Uterus (tissue), 2 donors: ENCODE measurements at regions not wholly inside any gene's neighbourhood (a gene's known extent, or its start where the extent isn't known, plus 50 kb on each side); places are given as distances from the start of the nearest gene placed in this dataset.

Experiments
- POLR2A ChIP-seq, 2 donors: fragments of 450-650 bp; IDR thresholded peaks; one replicate each; pipeline ENCODE4 v1.6.1; 2016; ENCODE audit warnings: antibody characterized with exemption in 2 of 2, mild to moderate bottlenecking in 1 of 2, moderate library complexity in 1 of 2
- TF ChIP-seq, protein P1 (sequence below), 4 experiments: fragments of 200-600 bp in 2 of 4; fragments of 450-650 bp in 2 of 4; sonication (generic) in 2 of 4; IDR thresholded peaks; one replicate each; pipeline ENCODE4 v1.5.1; 2016 to 2019; ENCODE audit warnings: antibody characterized with exemption in 4 of 4, mild to moderate bottlenecking in 2 of 4, moderate library complexity in 1 of 4

DNA sequence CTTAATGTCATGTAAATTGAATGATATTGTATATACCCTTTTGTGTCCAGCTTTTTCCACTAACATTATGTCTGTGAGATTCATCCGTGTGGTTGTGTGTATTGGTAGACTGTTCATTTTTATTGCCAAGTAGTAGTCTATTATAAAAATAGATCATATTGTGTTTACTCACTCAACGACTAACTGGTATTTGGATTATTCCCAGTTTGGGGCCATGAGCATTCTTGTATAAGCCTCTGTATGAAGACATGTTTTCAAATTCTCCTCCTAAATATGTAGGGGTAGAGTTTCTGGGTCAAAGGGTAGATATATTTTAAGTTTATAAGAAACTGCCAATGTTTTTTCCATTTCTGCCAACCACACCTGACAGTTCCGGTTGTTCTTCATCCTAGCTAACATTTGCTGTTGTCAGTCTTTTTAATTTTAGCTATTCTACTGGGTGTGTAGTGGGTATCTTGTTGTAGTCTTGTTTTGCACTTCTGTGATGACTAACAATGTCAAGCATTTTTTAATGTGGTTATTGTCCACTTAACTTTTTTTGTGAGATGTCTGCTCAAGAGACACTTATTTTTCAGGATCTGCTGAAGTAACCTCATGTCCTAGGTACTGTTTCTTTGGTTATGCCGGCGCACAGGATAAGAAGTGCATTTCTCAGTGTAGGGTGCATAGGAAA lies 93.2 kb downstream of the DACT1 start:
- TF ChIP-seq, protein P1, sequence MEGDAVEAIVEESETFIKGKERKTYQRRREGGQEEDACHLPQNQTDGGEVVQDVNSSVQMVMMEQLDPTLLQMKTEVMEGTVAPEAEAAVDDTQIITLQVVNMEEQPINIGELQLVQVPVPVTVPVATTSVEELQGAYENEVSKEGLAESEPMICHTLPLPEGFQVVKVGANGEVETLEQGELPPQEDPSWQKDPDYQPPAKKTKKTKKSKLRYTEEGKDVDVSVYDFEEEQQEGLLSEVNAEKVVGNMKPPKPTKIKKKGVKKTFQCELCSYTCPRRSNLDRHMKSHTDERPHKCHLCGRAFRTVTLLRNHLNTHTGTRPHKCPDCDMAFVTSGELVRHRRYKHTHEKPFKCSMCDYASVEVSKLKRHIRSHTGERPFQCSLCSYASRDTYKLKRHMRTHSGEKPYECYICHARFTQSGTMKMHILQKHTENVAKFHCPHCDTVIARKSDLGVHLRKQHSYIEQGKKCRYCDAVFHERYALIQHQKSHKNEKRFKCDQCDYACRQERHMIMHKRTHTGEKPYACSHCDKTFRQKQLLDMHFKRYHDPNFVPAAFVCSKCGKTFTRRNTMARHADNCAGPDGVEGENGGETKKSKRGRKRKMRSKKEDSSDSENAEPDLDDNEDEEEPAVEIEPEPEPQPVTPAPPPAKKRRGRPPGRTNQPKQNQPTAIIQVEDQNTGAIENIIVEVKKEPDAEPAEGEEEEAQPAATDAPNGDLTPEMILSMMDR (IDR thresholded peaks at IDR 0.05): no peak
- no peak for TF ChIP-seq POLR2A (IDR thresholded peaks at IDR 0.05)
